ENCODE measurements at regions not wholly inside any gene's neighbourhood (a gene's known extent, or its start where the extent isn't known, plus 50 kb on each side); places are given as distances from the start of the nearest gene placed in this dataset.

DNA sequence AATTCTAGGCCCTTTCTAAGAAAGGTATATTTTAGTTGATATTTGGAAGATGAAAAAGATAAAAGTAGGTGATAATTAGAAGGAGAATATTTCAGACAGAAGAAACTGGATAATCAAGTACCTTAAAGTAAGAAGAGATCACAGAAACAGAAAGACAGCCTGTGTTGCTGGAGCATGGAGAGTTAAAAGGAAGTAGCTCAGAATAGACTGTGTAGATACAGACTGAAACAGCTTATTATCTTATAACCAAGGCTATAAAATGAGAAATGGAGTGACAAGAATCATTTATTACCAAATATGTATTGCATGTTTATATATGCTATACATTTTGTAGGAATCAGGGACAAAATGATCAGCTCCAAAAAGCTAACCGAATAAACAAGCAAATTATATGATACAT lies 1120.3 kb downstream of the BRINP3 start:
- Histone ChIP-seq H4K20me1 (ENCODE audit: insufficient read depth, low read length) (no peaks in the 10 kb centered on the region), H3K4me1 (ENCODE audit: insufficient read depth, low read length, severe bottlenecking) (no peaks in the 10 kb centered on the region), H3K4me3 (ENCODE audit: low read depth, low read length, poor library complexity, severe bottlenecking) (no peak overlapping the region), H3F3A (ENCODE audit: insufficient read depth, low read length) (no peaks in the 10 kb centered on the region), H3K27me3 (ENCODE audit: insufficient read depth, low read length) (no peaks in the 10 kb centered on the region), H2AFZ (ENCODE audit: low read length) (no peak overlapping the region), H3K4me2 (ENCODE audit: low read length) (no peak overlapping the region), H3K27ac (ENCODE audit: low read depth, low read length, poor library complexity, severe bottlenecking) (no peak overlapping the region), H3K79me2 (ENCODE audit: insufficient read depth, low read length) (no peaks in the 10 kb centered on the region), H3K9me2 (ENCODE audit: low read depth, low read length) (no peaks in the 10 kb centered on the region), H3K9me3 (ENCODE audit: low read length) (no peaks in the 10 kb centered on the region), H3K36me3 (ENCODE audit: insufficient read depth, low read length) (no peaks in the 10 kb centered on the region), H3K9ac (ENCODE audit: low read length) (no peak overlapping the region)
- TF ChIP-seq, protein P1, sequence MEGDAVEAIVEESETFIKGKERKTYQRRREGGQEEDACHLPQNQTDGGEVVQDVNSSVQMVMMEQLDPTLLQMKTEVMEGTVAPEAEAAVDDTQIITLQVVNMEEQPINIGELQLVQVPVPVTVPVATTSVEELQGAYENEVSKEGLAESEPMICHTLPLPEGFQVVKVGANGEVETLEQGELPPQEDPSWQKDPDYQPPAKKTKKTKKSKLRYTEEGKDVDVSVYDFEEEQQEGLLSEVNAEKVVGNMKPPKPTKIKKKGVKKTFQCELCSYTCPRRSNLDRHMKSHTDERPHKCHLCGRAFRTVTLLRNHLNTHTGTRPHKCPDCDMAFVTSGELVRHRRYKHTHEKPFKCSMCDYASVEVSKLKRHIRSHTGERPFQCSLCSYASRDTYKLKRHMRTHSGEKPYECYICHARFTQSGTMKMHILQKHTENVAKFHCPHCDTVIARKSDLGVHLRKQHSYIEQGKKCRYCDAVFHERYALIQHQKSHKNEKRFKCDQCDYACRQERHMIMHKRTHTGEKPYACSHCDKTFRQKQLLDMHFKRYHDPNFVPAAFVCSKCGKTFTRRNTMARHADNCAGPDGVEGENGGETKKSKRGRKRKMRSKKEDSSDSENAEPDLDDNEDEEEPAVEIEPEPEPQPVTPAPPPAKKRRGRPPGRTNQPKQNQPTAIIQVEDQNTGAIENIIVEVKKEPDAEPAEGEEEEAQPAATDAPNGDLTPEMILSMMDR (IDR thresholded peaks at IDR 0.05; ENCODE audit: low read length): no peak
- no peak for TF ChIP-seq EZH2 (IDR thresholded peaks at IDR 0.05; ENCODE audit: borderline replicate concordance, low read length)

DNA sequence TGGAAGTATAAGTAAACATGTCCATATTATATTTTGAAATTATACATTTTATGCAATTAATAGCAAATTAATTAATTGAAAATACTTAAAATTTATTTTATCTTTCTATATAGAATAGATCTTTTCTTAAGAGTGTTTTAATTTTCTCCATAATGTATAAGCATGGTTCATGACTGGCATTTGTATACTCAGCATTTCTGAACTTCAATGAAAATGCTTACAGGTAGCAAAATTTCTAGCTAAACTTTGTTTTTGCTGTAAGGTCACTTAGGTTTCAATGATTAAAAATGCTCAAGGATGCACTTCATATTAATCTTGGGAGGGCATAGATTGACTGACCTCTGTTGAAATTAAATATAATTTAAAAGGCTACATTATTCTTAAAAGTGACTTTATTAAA lies 1108.1 kb downstream of the BRINP3 start:
- H4K20me1 ChIP-seq (ENCODE audit: insufficient read depth, low read length): no peaks in the 10 kb centered on the region
- no peaks in the 10 kb centered on the region for H3K9me2 ChIP-seq (ENCODE audit: low read depth, low read length)
- H3K79me2 ChIP-seq (ENCODE audit: insufficient read depth, low read length): no peaks in the 10 kb centered on the region
- no peak overlapping the region for H3K9ac ChIP-seq (ENCODE audit: low read length)
- no peak overlapping the region for H2AFZ ChIP-seq (ENCODE audit: low read length)
- no peaks in the 10 kb centered on the region for H3K36me3 ChIP-seq (ENCODE audit: insufficient read depth, low read length)
- no peak overlapping the region for H3K4me3 ChIP-seq (ENCODE audit: low read depth, low read length, poor library complexity, severe bottlenecking)
- H3K4me1 ChIP-seq (ENCODE audit: insufficient read depth, low read length, severe bottlenecking): no peaks in the 10 kb centered on the region
- no peaks in the 10 kb centered on the region for H3K9me3 ChIP-seq (ENCODE audit: low read length)
- H3F3A ChIP-seq (ENCODE audit: insufficient read depth, low read length): no peaks in the 10 kb centered on the region
- TF ChIP-seq, protein P1 (IDR thresholded peaks at IDR 0.05; ENCODE audit: low read length): no peak
- no peak for TF ChIP-seq EZH2 (IDR thresholded peaks at IDR 0.05; ENCODE audit: borderline replicate concordance, low read length)
- H3K27ac ChIP-seq (ENCODE audit: low read depth, low read length, poor library complexity, severe bottlenecking): no peak overlapping the region
- no peaks in the 10 kb centered on the region for H3K27me3 ChIP-seq (ENCODE audit: insufficient read depth, low read length)
- no peak overlapping the region for H3K4me2 ChIP-seq (ENCODE audit: low read length)

DNA sequence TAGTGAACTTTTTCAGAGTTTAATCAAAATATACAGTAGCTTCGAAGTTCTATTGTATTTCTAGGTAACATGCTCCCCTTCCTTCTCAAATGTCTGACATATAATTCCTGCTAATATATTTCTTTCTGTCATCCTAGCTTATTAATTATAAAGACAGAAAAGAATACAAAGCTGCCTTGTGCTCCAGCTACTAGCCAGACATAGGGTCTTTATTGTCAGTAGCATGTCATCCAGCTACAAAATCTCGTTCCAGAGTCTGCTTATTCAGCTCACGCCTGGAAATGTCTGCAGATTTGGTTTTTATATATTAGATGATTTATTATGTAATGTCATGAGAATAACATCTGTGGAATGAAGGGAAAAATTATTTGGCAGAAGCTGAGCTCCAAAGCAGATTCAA lies 1102.8 kb downstream of the BRINP3 start:
- no peaks in the 10 kb centered on the region for H4K20me1 ChIP-seq (ENCODE audit: insufficient read depth, low read length)
- H2AFZ ChIP-seq (ENCODE audit: low read length): no peak overlapping the region
- no peak overlapping the region for H3K4me3 ChIP-seq (ENCODE audit: low read depth, low read length, poor library complexity, severe bottlenecking)
- H3K36me3 ChIP-seq (ENCODE audit: insufficient read depth, low read length): no peaks in the 10 kb centered on the region
- H3K4me2 ChIP-seq (ENCODE audit: low read length): no peak overlapping the region
- no peaks in the 10 kb centered on the region for H3K4me1 ChIP-seq (ENCODE audit: insufficient read depth, low read length, severe bottlenecking)
- H3K27me3 ChIP-seq (ENCODE audit: insufficient read depth, low read length): no peaks in the 10 kb centered on the region
- H3K9ac ChIP-seq (ENCODE audit: low read length): no peak overlapping the region
- H3F3A ChIP-seq (ENCODE audit: insufficient read depth, low read length): no peaks in the 10 kb centered on the region
- no peaks in the 10 kb centered on the region for H3K79me2 ChIP-seq (ENCODE audit: insufficient read depth, low read length)
- H3K27ac ChIP-seq (ENCODE audit: low read depth, low read length, poor library complexity, severe bottlenecking): no peak overlapping the region
- H3K9me2 ChIP-seq (ENCODE audit: low read depth, low read length): no peaks in the 10 kb centered on the region
- no peaks in the 10 kb centered on the region for H3K9me3 ChIP-seq (ENCODE audit: low read length)
- TF ChIP-seq EZH2 (IDR thresholded peaks at IDR 0.05; ENCODE audit: borderline replicate concordance, low read length): no peak
- TF ChIP-seq, protein P1 (IDR thresholded peaks at IDR 0.05; ENCODE audit: low read length): no peak
